H1 (cell line): ENCODE measurements at regions not wholly inside any gene's neighbourhood (a gene's known extent, or its start where the extent isn't known, plus 50 kb on each side); places are given as distances from the start of the nearest gene placed in this dataset.

ENCODE experiments used
- CTCF ChIA-PET: fragments of 300-600 bp; sonication (Branson Sonifier 250); formaldehyde crosslinking; loops from one replicate; lab custom pipeline; 2021; ENCODE audit not compliant: partially characterized antibody; lab: Charles Lee
- POLR2A ChIA-PET: fragments of 300-600 bp; sonication (Branson Sonifier 250); formaldehyde crosslinking; loops from one replicate; lab custom pipeline; 2021; ENCODE audit warnings: inconsistent platforms; ENCODE audit not compliant: partially characterized antibody; lab: Charles Lee
- DNase-seq, 2 experiments: peaks; one replicate each; pipeline versions ENCODE4 v3.0.0 to v3.0.0-alpha.2; 2010 to 2022; ENCODE audit warnings: low spot score in 2 of 2, low read depth in 1 of 2, mixed read lengths in 1 of 2
- FAIRE-seq: peaks from 2 replicates; lab custom pipeline; 2011; peaks lifted over from hg19 to GRCh38; lab: Jason Lieb, UNC
- H2AFZ ChIP-seq: 2 replicates; pipeline ENCODE4 v1.8.1; 2012; ENCODE audit warnings: low read length, inconsistent platforms
- H2AK5ac ChIP-seq: 2 replicates; pipeline ENCODE4 v1.6.1; 2013; ENCODE audit warnings: low read depth, low read length
- H2BK120ac ChIP-seq: replicated peaks from 2 replicates; pipeline ENCODE3; 2013; ENCODE audit warnings: low read depth, low read length, inconsistent platforms
- H2BK12ac ChIP-seq: 2 replicates; pipeline ENCODE4 v1.6.1; 2013; ENCODE audit warnings: low read depth, low read length
- H2BK15ac ChIP-seq: 2 replicates; pipeline ENCODE4 v1.6.1; 2013; ENCODE audit warnings: low read length
- H2BK20ac ChIP-seq: 2 replicates; pipeline ENCODE4 v1.6.1; 2013; ENCODE audit warnings: low read length
- H2BK5ac ChIP-seq: 2 replicates; pipeline ENCODE4 v1.6.1; 2013; ENCODE audit warnings: low read depth, low read length
- H3K14ac ChIP-seq: 2 replicates; pipeline ENCODE4 v1.6.1; 2013; ENCODE audit warnings: inconsistent platforms; ENCODE audit not compliant: insufficient read length
- H3K18ac ChIP-seq: 2 replicates; pipeline ENCODE4 v1.6.1; 2013; ENCODE audit warnings: low read length; ENCODE audit errors: extremely low read depth
- H3K23ac ChIP-seq: 2 replicates; pipeline ENCODE4 v1.6.1; 2013; ENCODE audit warnings: inconsistent platforms; ENCODE audit not compliant: insufficient read length
- H3K23me2 ChIP-seq: 2 replicates; pipeline ENCODE4 v1.6.1; 2013; ENCODE audit warnings: low read depth, low read length
- H3K27ac ChIP-seq: 2 replicates; pipeline ENCODE4 v1.6.1; 2011; ENCODE audit warnings: low read depth, low read length, inconsistent platforms
- H3K27me3 ChIP-seq, 4 experiments: replicated peaks in 1 of 4; 1 replicate in 1 of 4; 2 replicates in 3 of 4; pipeline versions ENCODE4 v1.6.1 to v1.8.1; 2011 to 2013; ENCODE audit warnings: low read length in 3 of 4, mild to moderate bottlenecking in 3 of 4, inconsistent platforms in 2 of 4, mixed read lengths in 2 of 4, moderate library complexity in 1 of 4; ENCODE audit not compliant: control insufficient read depth in 3 of 4, insufficient read depth in 3 of 4; ENCODE audit errors: extremely low read depth in 1 of 4
- H3K36me3 ChIP-seq, 4 experiments: 2 replicates each; pipeline versions ENCODE4 v1.6.1 to v1.8.1; 2011 to 2013; ENCODE audit warnings: mild to moderate bottlenecking in 4 of 4, low read length in 3 of 4, moderate library complexity in 2 of 4, control low read depth in 1 of 4, inconsistent platforms in 1 of 4; ENCODE audit not compliant: insufficient read depth in 4 of 4, control insufficient read depth in 2 of 4
- H3K4ac ChIP-seq: replicated peaks from 2 replicates; pipeline ENCODE3; 2013; ENCODE audit warnings: low read length, low read depth, mixed read lengths, inconsistent platforms; ENCODE audit not compliant: insufficient read length
- H3K4me1 ChIP-seq, 4 experiments: replicated peaks in 1 of 4; 1 replicate in 1 of 4; 2 replicates in 3 of 4; pipeline versions ENCODE4 v1.6.1 to v1.8.1; 2011 to 2013; ENCODE audit warnings: low read length in 3 of 4, inconsistent platforms in 2 of 4, mixed read lengths in 1 of 4; ENCODE audit not compliant: insufficient read depth in 4 of 4, control insufficient read depth in 3 of 4
- H3K4me2 ChIP-seq, 2 experiments: 2 replicates each; pipeline versions ENCODE4 v1.6.1 to v1.8.1; 2011 to 2013; ENCODE audit warnings: low read depth in 2 of 2, low read length in 2 of 2, control low read depth in 1 of 2, inconsistent platforms in 1 of 2, mild to moderate bottlenecking in 1 of 2; ENCODE audit not compliant: insufficient read depth in 1 of 2
- H3K4me3 ChIP-seq, 4 experiments: fragments of 200-600, 300-600 bp in 1 of 4; sonication (generic), shearing (Covaris generic), sonication (Bioruptor Twin) in 1 of 4; 2 replicates each; pipeline versions ENCODE4 v1.5.1 to v1.8.1; 2011 to 2016; ENCODE audit warnings: low read length in 4 of 4, low read depth in 3 of 4, control low read depth in 2 of 4, inconsistent platforms in 2 of 4, mild to moderate bottlenecking in 2 of 4, mixed read lengths in 1 of 4, moderate library complexity in 1 of 4; ENCODE audit not compliant: insufficient read depth in 2 of 4; ENCODE audit errors: extremely low read depth in 1 of 4
- H3K56ac ChIP-seq: replicated peaks from 2 replicates; pipeline ENCODE3; 2013; ENCODE audit warnings: low read depth, mild to moderate bottlenecking, mixed read lengths, low read length, inconsistent platforms; ENCODE audit not compliant: insufficient read length
- H3K79me1 ChIP-seq: 2 replicates; pipeline ENCODE4 v1.6.1; 2013; ENCODE audit warnings: low read depth, low read length, control low read depth
- H3K79me2 ChIP-seq, 2 experiments: 2 replicates each; pipeline versions ENCODE4 v1.6.1 to v1.8.1; 2012 to 2013; ENCODE audit warnings: low read length in 2 of 2, mild to moderate bottlenecking in 2 of 2, inconsistent platforms in 1 of 2; ENCODE audit not compliant: insufficient read depth in 2 of 2, control insufficient read depth in 1 of 2
- H3K9ac ChIP-seq, 4 experiments: replicated peaks in 1 of 4; 1 replicate in 1 of 4; 2 replicates in 3 of 4; pipeline versions ENCODE4 v1.6.1 to v1.8.1; 2011 to 2013; ENCODE audit warnings: low read depth in 3 of 4, low read length in 3 of 4, control low read depth in 2 of 4, mild to moderate bottlenecking in 2 of 4, moderate library complexity in 2 of 4, inconsistent platforms in 1 of 4; ENCODE audit errors: extremely low read depth in 1 of 4
- H3K9me3 ChIP-seq, 2 experiments: 2 replicates each; pipeline versions ENCODE4 v1.6.1 to v1.8.1; 2012 to 2013; ENCODE audit warnings: mild to moderate bottlenecking in 2 of 2, moderate library complexity in 2 of 2, control low read depth in 1 of 2, inconsistent platforms in 1 of 2, low read depth in 1 of 2, low read length in 1 of 2, mixed read lengths in 1 of 2; ENCODE audit not compliant: insufficient read depth in 2 of 2
- H4K20me1 ChIP-seq, 2 experiments: replicated peaks in 1 of 2; 2 replicates each; pipeline versions ENCODE3 to v1.8.1; 2011 to 2013; ENCODE audit warnings: inconsistent platforms in 2 of 2, low read length in 2 of 2, mild to moderate bottlenecking in 1 of 2; ENCODE audit not compliant: insufficient read depth in 2 of 2, control insufficient read depth in 1 of 2
- H4K5ac ChIP-seq: 2 replicates; pipeline ENCODE4 v1.6.1; 2013; ENCODE audit warnings: low read length, low read depth, mixed read lengths, inconsistent platforms; ENCODE audit not compliant: insufficient read length
- H4K8ac ChIP-seq: 2 replicates; pipeline ENCODE4 v1.8.0; 2013; ENCODE audit warnings: mild to moderate bottlenecking, moderate library complexity, low read length, inconsistent platforms; ENCODE audit not compliant: insufficient read depth; ENCODE audit errors: extremely low read depth
- H4K91ac ChIP-seq: replicated peaks from 2 replicates; pipeline ENCODE3; 2013; ENCODE audit warnings: low read length, mixed read lengths, inconsistent platforms; ENCODE audit not compliant: insufficient read length
- BACH1 ChIP-seq: IDR thresholded peaks from 2 replicates; pipeline ENCODE4 v1.6.1; 2012; ENCODE audit warnings: low read length, improper control_type of control experiment
- BRCA1 ChIP-seq: IDR thresholded peaks from 2 replicates; pipeline ENCODE4 v1.6.1; 2012; ENCODE audit warnings: low read depth, low read length, improper control_type of control experiment
- CBX5 ChIP-seq: fragments of 300-800, 300-1000 bp; sonication (generic); IDR thresholded peaks from 2 replicates; pipeline ENCODE4 v1.7.1; 2016; ENCODE audit warnings: antibody characterized with exemption, low read length, low read depth
- CTBP2 ChIP-seq: IDR thresholded peaks from 2 replicates; pipeline ENCODE4 v1.7.0; 2011; ENCODE audit warnings: borderline replicate concordance, mild to moderate bottlenecking, moderate library complexity, mixed read lengths, low read length; ENCODE audit not compliant: insufficient read depth, insufficient read length
- EZH2 ChIP-seq: fragments of 200-600 bp; sonication (generic); IDR thresholded peaks from 2 replicates; pipeline ENCODE4 v1.7.1; 2012; ENCODE audit warnings: low read depth, mild to moderate bottlenecking, moderate library complexity, low read length, inconsistent platforms; ENCODE audit not compliant: severe bottlenecking
- FOSL1 ChIP-seq: IDR thresholded peaks from 2 replicates; pipeline ENCODE4 v1.6.1; 2011; ENCODE audit warnings: mild to moderate bottlenecking, low read depth, low read length, moderate library complexity; ENCODE audit not compliant: insufficient read depth
- GTF2F1 ChIP-seq: IDR thresholded peaks from 2 replicates; pipeline ENCODE4 v1.6.1; 2012; ENCODE audit warnings: low read depth, low read length, improper control_type of control experiment, borderline replicate concordance
- POLR2A ChIP-seq, 2 experiments: IDR thresholded peaks; 1 replicate in 1 of 2; 2 replicates in 1 of 2; pipeline ENCODE4 v1.6.1; 2011; ENCODE audit warnings: low read depth in 2 of 2, low read length in 2 of 2, mild to moderate bottlenecking in 2 of 2; ENCODE audit errors: control extremely low read depth in 1 of 2
- RAD21 ChIP-seq, 2 experiments: IDR thresholded peaks in 1 of 2; conservative IDR thresholded peaks in 1 of 2; 2 replicates each; pipeline ENCODE4 v1.6.1; 2011; ENCODE audit warnings: low read depth in 2 of 2, low read length in 2 of 2, improper control_type of control experiment in 1 of 2, inconsistent platforms in 1 of 2, mild to moderate bottlenecking in 1 of 2, moderate library complexity in 1 of 2
- RXRA ChIP-seq: IDR thresholded peaks from 2 replicates; pipeline ENCODE4 v1.6.1; 2011; ENCODE audit warnings: low read depth, mild to moderate bottlenecking, low read length, moderate library complexity; ENCODE audit not compliant: insufficient read depth
- SIN3A ChIP-seq, 2 experiments: IDR thresholded peaks in 1 of 2; conservative IDR thresholded peaks in 1 of 2; 2 replicates each; pipeline ENCODE4 v1.6.1; 2011 to 2012; ENCODE audit warnings: low read length in 2 of 2, improper control_type of control experiment in 1 of 2, low read depth in 1 of 2, mild to moderate bottlenecking in 1 of 2
- SP2 ChIP-seq: IDR thresholded peaks from 2 replicates; pipeline ENCODE4 v1.6.1; 2012; ENCODE audit warnings: mild to moderate bottlenecking, low read length, inconsistent platforms
- TBP ChIP-seq: IDR thresholded peaks from 2 replicates; pipeline ENCODE4 v1.6.1; 2011; ENCODE audit warnings: low read depth, low read length, improper control_type of control experiment
- WGBS, 2 experiments: shearing (Covaris generic) in 1 of 2; methylation state at CpG; one replicate each; pipeline versions ENCODE4 v1.1.6 to v1.1.7; 2013 to 2015; ENCODE audit warnings: low lambda C conversion rate in 2 of 2, mixed read lengths in 2 of 2, inconsistent platforms in 1 of 2, low coverage in 1 of 2, missing lambda C conversion rate in 1 of 2; ENCODE audit not compliant: insufficient replicate concordance in 2 of 2, insufficient coverage in 1 of 2, insufficient read length in 1 of 2; ENCODE audit errors: extremely low coverage in 1 of 2, missing lambda C conversion rate in 1 of 2; 5-methylcytosine and 5-hydroxymethylcytosine counted together

DNA sequence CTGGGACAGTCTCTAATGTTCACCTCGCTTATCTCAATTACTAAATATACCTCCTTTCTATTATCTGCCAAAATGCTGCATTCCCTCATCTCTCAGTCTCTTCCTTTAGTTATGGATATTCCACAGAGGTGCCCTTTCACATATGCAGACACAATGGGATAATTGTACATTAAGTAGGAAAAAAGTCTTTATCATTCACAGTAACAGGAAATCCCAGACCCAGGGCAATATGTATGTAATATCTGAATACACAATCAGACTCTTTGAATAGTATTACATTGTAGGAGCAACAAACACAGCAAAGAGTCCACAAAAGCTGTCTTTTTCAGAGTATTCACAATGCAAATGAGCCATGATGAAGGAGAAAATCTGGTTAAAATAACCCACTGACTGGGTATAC is 1399.0 kb upstream of the ZEB2 start:
- no peaks in the 10 kb centered on the region for H3K79me1 ChIP-seq
- H3K79me2 ChIP-seq, result no peaks in the 10 kb centered on the region
- H3K14ac ChIP-seq, result no peak overlapping the region
- no peak overlapping the region for H2BK20ac ChIP-seq
- H3K9me3 ChIP-seq, result no peaks in the 10 kb centered on the region
- H3K4me3 ChIP-seq, result no peak overlapping the region
- no peak overlapping the region for H2AK5ac ChIP-seq
- H3K56ac ChIP-seq, result no peak overlapping the region
- H3K9ac ChIP-seq, result no peak overlapping the region
- no peak overlapping the region for H3K18ac ChIP-seq
- H4K8ac ChIP-seq, result no peak overlapping the region
- no peak overlapping the region for H4K5ac ChIP-seq
- DNase-seq (no peak), FAIRE-seq (no peak)
- no peak overlapping the region for H2BK12ac ChIP-seq
- peaks cover 0 to 1% (median 0%) of the 10 kb centered on the region in 4 experiments; a peak in 1 of 7 replicates for H3K27me3 ChIP-seq
- 94% methylated on average over 1 of the region's 1 CpG; no CpG with 5 or more reads in 1 of the 2 experiments for WGBS, 2 experiments
- H3K23ac ChIP-seq, result no peak overlapping the region
- no peaks in the 10 kb centered on the region for H3K36me3 ChIP-seq
- no peak overlapping the region for H2AFZ ChIP-seq
- ChIA-PET POLR2A (no interaction called here), CTCF (interaction anchor here (1.2 kb wide), 1 partner anchor 12 kb away, joined by 4 read pairs; no protein-coding TSS in a partner anchor)
- no peak for TF ChIP-seq BRCA1
- no peak for TF ChIP-seq SP2
- TF ChIP-seq EZH2, result no peak
- no peak for TF ChIP-seq POLR2A (IDR thresholded peaks at IDR 0.05; ENCODE audit: control extremely low read depth in 1 of 2, low read depth in 2 of 2, low read length in 2 of 2)
- no peak for TF ChIP-seq GTF2F1
- no peak for TF ChIP-seq BACH1
- TF ChIP-seq RXRA, result no peak
- TF ChIP-seq SIN3A (conservative IDR thresholded peaks at IDR 0.05 in 1 of 2, IDR thresholded peaks at IDR 0.05 in 1 of 2; ENCODE audit: low read depth in 1 of 2, low read length in 2 of 2), result no peak
- TF ChIP-seq FOSL1, result no peak
- TF ChIP-seq CTBP2, result no peak
- TF ChIP-seq TBP, result no peak
- no peak for TF ChIP-seq RAD21 (IDR thresholded peaks at IDR 0.05 in 1 of 2, conservative IDR thresholded peaks at IDR 0.05 in 1 of 2; ENCODE audit: low read depth in 2 of 2, low read length in 2 of 2)
- no peak for TF ChIP-seq CBX5
- no peaks in the 10 kb centered on the region for H3K4me1 ChIP-seq
- H3K4ac ChIP-seq, result no peak overlapping the region
- no peaks in the 10 kb centered on the region for H4K20me1 ChIP-seq
- no peak overlapping the region for H3K4me2 ChIP-seq
- H4K91ac ChIP-seq, result no peak overlapping the region
- H2BK5ac ChIP-seq, result no peak overlapping the region
- H3K27ac ChIP-seq, result no peak overlapping the region
- H2BK15ac ChIP-seq, result no peak overlapping the region
- H2BK120ac ChIP-seq, result no peak overlapping the region
- no peaks in the 10 kb centered on the region for H3K23me2 ChIP-seq
